GM12873 (cell line): ENCODE measurements at regions not wholly inside any gene's neighbourhood (a gene's known extent, or its start where the extent isn't known, plus 50 kb on each side); places are given as distances from the start of the nearest gene placed in this dataset.

Experiments
- CTCF ChIP-seq: IDR thresholded peaks from 2 replicates; pipeline ENCODE4 v1.5.1; 2012; ENCODE audit warnings: low read depth, mild to moderate bottlenecking, moderate library complexity, low read length, control low read depth; ENCODE audit not compliant: insufficient read depth; ENCODE audit errors: missing control alignments

- no peak for TF ChIP-seq CTCF
These were observed 960.0 kb upstream of the CNTN5 start for GRCh38 chr11:98060759-98061158.

GRCh38 chr11:98061858-98062257, 958.9 kb upstream of the CNTN5 start:
- TF ChIP-seq CTCF = no peak

- no peak for TF ChIP-seq CTCF
These were observed 958.0 kb upstream of the CNTN5 start for GRCh38 chr11:98062714-98063113.

GRCh38 chr11:98068251-98068650, 952.5 kb upstream of the CNTN5 start:
- TF ChIP-seq CTCF = no peak

GRCh38 chr11:98069861-98070260, 950.9 kb upstream of the CNTN5 start:
- TF ChIP-seq CTCF = no peak

GRCh38 chr11:98090861-98091505, 929.8 kb upstream of the CNTN5 start:
- TF ChIP-seq CTCF = no peak

GRCh38 chr11:98099371-98099770, 921.4 kb upstream of the CNTN5 start:
- no peak for TF ChIP-seq CTCF
